Inferior parietal cortex (tissue), 1 donor: ENCODE measurements at regions not wholly inside any gene's neighbourhood (a gene's known extent, or its start where the extent isn't known, plus 50 kb on each side); places are given as distances from the start of the nearest gene placed in this dataset.
"Not testable (repeated sequence)": the region's sequence is repeated elsewhere in the genome, so short reads cannot be mapped to it uniquely, and the experiment has no call there.

Experiments used
- DNase-seq: peaks from one replicate; pipeline ENCODE4 v3.0.0-alpha.2; 2016; ENCODE audit errors: extremely low spot score

DNA sequence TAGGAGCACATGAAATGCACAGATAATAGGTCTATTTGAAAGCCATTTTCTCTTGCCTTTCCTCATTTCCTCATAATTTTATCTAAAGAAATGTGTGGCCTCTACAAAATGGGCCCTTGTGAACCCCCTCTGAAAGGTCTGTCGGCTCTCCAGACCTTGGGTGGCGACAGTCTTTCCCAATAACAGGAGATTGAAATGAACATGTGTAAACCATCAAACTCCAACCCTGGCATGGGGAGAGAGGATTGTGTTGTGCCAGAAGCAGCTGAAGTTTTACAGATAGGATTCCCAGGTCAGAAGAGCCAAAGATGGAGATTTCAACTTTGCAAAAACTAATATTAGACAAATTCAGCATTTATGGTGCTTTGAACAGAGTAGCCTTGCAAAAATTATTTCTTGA lies 277.1 kb upstream of the ECI2 start:
- DNase-seq, result no peak

GRCh38 chr6:4412077-4412476 lies 276.7 kb upstream of the ECI2 start:
- no peak for DNase-seq

DNA sequence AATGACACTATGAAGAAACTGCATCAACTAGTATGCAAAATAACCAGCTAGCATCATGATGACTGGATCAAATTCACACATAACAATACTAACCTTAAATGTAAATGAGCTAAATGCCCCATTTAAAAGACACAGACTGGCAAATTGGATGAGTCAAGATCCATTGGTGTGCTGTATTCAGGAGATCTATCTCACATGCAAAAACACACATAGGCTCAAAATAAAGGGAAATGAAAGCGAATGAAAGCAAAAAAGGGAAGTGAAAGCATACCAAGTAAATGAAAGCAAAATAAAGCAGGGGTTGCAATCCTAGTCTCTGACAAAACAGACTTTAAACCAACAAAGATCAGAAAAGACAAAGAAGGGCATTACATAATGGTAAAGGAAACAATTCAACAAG lies 272.3 kb upstream of the ECI2 start:
- not testable (repeated sequence) for DNase-seq

DNA sequence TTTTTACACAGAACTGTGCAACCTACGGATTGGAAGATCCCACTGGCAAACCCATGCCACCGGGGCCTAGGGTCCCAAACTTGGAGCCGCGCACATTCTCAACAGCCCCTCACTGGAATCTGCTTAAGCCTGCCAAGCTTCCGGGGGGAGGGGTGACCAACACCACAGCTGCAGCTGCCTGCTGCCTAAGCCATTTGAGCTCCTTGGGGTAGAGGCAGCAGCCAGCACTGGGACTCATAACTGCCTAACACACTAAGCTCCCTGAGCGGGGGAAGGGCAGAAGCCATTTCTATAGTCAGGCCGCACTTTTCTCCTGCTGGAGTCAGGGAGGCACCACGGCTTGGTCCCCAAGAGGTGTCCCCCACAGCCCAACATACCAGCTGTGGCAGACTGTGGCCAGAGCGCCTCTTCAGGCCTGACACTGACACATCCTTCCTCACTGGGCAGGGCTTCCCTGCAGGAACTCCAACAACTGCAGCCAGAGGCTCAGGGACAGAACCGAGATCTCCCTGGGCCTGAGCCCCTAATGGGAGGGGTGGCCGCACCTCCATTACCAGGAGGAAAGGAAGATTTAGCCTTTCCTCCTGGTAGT lies 270.3 kb upstream of the ECI2 start:
- no peak for DNase-seq

DNA sequence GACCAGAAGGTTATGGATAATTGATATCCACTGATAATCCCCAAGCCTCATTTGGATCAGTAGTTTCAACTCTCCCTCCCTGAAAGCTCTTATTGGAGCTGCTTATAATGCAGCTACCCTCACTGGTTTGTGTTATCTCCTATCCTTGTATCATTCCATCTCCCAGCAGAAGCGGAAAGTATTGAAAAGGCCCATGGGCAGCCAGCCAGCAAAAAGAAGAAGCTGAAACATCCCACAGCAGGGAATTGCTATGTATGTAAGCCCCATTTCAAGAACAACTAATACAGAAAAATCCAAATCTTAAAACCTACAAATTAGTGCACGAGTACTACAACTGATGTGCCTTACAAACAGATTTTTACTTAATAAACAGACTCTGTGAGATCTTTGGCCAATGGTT lies 269.0 kb upstream of the ECI2 start:
- DNase-seq, result no peak

DNA sequence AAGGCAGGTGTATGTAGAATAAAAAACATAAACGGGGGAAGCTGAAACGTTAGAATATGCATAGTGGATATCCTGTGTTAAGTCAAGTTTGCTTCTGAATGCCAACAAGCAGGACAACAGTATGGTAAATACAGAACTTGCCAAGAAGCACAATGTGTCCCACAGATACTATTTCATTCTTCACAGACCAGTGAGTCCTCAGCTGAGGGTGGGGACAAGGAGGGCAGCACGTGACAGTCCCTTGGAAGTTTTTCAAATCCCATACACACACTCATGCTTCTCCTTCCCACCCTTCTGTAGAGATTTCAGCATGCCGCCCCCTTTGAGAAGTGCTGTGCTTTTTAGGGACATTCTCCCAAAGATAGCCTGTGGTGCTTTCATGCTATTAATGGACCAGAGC lies 268.5 kb upstream of the ECI2 start:
- DNase-seq, result peak; percentile 15

DNA sequence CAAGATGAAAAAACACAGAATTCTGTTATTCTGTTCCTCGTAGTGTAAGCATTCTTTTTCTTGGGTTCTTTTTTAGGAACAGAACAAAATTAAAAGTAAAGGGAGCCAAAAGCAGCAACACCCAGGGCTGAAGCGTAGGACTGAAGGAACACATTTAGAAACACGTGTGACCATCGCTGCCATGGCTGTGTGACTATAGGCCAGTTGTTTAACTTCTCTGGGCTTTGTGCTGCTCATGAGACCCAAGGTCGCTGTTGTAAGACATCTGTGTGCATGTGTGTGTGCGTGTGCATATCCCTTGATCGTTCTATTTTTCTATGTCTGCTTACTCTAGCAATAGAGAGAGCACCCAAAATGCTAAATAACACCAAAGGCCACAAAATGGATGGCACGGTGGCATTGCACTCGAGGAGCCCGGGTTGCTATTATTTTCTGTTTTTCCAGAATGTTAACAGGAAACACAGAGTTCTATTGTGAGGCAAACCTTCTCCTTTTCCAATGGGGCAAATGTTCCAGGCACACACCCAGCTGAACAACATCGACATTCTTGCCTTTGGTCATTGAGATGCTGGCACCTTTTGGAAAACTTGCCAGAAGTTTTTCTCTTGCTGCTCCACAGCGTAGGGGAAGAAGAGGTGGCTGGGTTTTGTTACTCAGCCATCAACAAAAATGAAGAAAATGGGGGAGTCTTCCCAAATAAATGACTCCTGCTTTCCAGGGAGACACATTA lies 267.8 kb upstream of the ECI2 start:
- peak; percentile 28 for DNase-seq

DNA sequence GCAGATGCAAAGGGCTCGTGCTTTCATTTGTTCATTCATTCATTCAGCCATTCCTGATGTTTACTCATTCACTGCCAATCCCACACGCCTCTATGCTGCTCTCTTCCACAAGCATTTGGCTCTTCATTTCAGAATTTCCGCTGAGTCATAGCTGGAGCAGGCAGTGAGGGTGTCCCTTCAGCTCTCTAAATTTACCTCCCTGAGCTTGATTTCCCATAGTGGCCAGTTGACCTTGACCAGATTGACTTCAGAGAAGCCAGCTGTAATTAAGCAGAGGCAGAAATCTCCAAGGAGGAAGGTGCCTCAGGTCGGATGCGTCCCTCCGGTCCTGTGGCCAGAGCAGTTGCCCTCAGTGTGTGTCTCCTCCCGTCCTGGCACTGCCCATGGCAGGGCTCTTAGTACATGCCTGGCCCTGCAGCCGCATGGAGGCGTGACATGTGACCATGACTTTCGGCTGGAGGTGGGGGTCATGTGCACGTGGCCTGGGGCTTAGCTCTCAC lies 267.2 kb upstream of the ECI2 start:
- peak; percentile 39 for DNase-seq

GRCh38 chr6:4401408-4402368 lies 266.3 kb upstream of the ECI2 start:
- DNase-seq, result no peak

DNA sequence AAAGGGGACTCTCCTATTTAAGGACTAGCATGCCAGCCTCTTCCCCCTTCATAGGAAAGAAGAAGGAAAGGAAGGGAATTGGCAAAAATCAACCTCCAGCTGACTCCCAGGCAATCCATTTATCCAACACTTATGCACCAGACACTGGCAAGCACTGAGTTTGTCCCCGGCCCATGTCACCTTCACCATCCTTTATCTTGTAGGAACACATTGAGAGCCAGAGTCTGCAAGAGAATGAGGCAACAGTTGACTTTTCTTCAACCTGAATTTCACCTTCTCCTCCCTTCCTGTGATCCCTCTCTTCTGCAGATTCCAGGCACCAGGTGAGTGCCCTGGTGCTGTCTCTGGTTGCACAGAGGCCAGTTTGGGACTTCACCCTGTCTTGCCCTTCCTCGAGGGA lies 264.3 kb upstream of the ECI2 start:
- DNase-seq, result no peak

GRCh38 chr6:4398791-4399190 lies 263.4 kb upstream of the ECI2 start:
- no peak for DNase-seq

- peak; percentile 25 for DNase-seq
Observed at GRCh38 chr6:4397307-4397706, 261.9 kb upstream of the ECI2 start.

DNA sequence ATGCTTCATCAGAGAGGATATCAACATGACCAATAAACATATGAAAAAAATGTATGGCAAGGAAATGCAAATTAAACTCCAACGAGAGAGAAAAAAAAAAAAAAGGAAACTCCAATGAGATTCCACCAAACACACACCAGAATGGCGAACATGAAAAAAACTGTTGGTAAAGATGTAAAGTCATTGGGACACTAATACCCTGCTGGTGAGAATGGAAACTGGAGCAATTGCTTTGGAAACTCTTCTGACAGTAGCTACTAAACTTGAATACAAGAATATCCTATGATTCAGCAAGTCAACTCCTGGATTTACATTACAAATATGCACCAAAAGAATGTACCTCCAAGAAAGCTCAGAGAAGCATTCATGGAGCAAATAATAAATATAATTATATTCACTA lies 260.7 kb upstream of the ECI2 start:
- DNase-seq, result no peak

DNA sequence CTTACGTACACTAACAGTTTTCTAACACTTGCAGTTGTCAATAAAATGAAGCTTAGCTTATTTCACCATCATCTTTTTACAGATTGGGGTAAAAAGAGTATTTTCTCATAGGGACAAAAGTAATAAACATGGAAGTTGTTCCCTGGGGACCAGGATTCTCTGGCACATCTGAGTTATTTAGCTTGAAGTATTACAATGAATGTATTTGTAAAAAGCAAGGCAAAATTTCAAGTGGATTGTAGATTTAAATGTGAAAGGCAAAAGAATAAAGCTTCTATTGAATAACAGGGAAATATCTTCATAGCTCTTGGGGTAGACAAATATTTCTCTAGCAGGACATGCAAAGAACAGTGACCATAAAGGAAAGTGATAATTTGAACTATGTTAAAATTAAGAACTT lies 260.0 kb upstream of the ECI2 start:
- no peak for DNase-seq

- no peak for DNase-seq
Observed at GRCh38 chr6:4394786-4395185, 259.4 kb upstream of the ECI2 start.

DNA sequence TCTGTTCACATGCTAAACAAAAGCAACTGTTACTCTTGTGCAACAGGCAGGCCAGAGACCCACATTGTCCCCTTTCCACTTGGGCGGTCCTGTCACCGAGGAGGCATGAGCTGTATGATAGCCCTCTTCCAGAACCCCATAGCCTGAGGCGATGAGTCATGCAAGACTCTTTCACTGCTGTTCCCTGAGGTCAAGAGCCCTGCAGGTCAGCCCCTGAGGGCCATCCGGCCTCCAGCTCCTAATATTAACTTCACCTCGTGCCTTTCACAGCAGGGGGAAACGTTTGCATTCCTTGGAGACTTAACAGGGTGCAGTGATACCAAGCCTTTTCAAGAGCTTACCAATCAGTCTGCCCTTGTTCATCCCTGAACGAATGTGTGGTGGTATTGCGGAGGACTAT lies 253.3 kb upstream of the ECI2 start:
- no peak for DNase-seq

GRCh38 chr6:4384656-4385055 lies 249.3 kb upstream of the ECI2 start:
- DNase-seq, result no peak

GRCh38 chr6:4383910-4384638 lies 248.7 kb upstream of the ECI2 start:
- DNase-seq, result no peak

GRCh38 chr6:4382362-4382853 lies 247.0 kb upstream of the ECI2 start:
- no peak for DNase-seq

DNA sequence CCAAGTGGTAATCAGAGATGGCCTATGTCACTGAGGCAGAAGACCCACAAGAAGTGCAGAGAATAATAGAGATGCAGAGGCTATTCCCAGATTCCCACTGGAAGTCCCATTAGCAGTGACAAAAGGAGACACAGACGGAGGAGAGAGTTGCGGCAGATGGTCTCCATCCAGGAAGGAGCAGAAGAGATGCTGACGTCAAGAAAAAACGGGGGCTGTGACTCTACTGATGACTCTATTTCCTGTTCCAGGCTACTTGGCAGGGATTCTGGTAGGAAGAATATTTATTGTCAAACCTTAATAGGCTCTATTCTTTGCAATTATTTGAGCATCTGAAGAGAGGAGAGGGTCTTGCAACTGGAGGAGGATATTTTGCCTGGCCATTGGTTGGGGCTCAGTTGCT lies 246.0 kb upstream of the ECI2 start:
- no peak for DNase-seq

- DNase-seq, result no peak
Observed at GRCh38 chr6:4380881-4381281, 245.5 kb upstream of the ECI2 start.

DNA sequence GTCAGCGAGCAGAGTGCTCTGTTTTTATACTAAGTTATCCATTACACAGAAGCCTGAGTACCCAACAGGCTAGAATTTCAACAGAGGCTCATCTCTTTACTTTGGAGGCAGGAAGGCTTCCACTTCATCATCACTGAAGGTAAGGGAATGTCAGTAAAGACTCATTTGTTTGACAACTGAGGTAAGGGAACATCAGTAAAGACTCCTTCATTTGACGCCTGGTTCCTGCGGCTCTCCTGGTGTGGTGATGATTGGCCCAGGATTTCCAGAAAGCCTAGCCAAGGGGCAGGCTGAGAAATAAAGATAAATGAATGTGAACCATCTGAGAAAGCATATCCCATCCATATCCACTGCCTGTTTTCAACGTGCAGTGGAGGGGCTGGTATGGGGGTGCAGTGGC lies 244.6 kb upstream of the ECI2 start:
- DNase-seq, result no peak
